Heart right ventricle (tissue), 16 donors: ENCODE measurements at regions not wholly inside any gene's neighbourhood (a gene's known extent, or its start where the extent isn't known, plus 50 kb on each side); places are given as distances from the start of the nearest gene placed in this dataset.

Experiments
- ATAC-seq, 8 donors: fragments of 200-7000 bp; cut with Tn5 transposase; one replicate each; pipeline ENCODE4 v1.9.1; 2020; ENCODE audit warnings: mild to moderate bottlenecking in 8 of 8, moderate library complexity in 8 of 8, moderate number of reproducible peaks in 1 of 8
- DNase-seq, 2 donors: peaks; one replicate each; pipeline ENCODE4 v3.0.0-alpha.2; 2020
- H3K27ac ChIP-seq, 10 donors: fragments of 200-600 bp; sonication (generic) in 2 of 10; one replicate each; pipeline versions ENCODE4 v1.5.0 to v1.8.0; 2020 to 2022; ENCODE audit warnings: mild to moderate bottlenecking in 3 of 10
- H3K27me3 ChIP-seq, 7 donors: fragments of 200-600 bp; one replicate each; pipeline ENCODE4 v1.8.0; 2021 to 2022; ENCODE audit warnings: mild to moderate bottlenecking in 2 of 7
- H3K36me3 ChIP-seq, 9 donors: fragments of 200-600 bp; sonication (generic) in 1 of 9; one replicate each; pipeline versions ENCODE4 v1.5.0 to v1.8.0; 2020 to 2022; ENCODE audit warnings: mild to moderate bottlenecking in 2 of 9
- H3K4me1 ChIP-seq, 9 donors: fragments of 200-600 bp; sonication (generic) in 1 of 9; one replicate each; pipeline versions ENCODE4 v1.5.0 to v1.8.0; 2020 to 2022; ENCODE audit warnings: mild to moderate bottlenecking in 4 of 9
- H3K4me3 ChIP-seq, 10 donors: fragments of 200-600 bp; sonication (generic) in 2 of 10; one replicate each; pipeline versions ENCODE4 v1.5.0 to v1.8.0; 2020 to 2022; ENCODE audit warnings: mild to moderate bottlenecking in 7 of 10, moderate library complexity in 2 of 10
- H3K9me3 ChIP-seq, 11 donors: fragments of 200-600 bp in 10 of 11; sonication (generic) in 2 of 11; one replicate each; pipeline versions ENCODE4 v1.5.0 to v1.8.0; 2013 to 2022; ENCODE audit warnings: mild to moderate bottlenecking in 2 of 11, control low read depth in 1 of 11, moderate library complexity in 1 of 11
- WGBS, 2 donors: extraction: QIAGEN DNeasy Blood & Tissue Kit; methylation state at CpG; one replicate each; pipeline ENCODE4 v1.1.7; 2013; ENCODE audit warnings: inconsistent platforms in 1 of 2; 5-methylcytosine and 5-hydroxymethylcytosine counted together
- intact Hi-C, 10 donors: fragments of 100-400 bp; cut with DNase I; formaldehyde crosslinking; loops; one replicate each; pipeline versions ENCODE4 v1.11.1 to v1.14.2; 2022
- TF ChIP-seq, protein P1 (sequence below), 9 donors: fragments of 200-600 bp; sonication (generic) in 2 of 9; IDR thresholded peaks; one replicate each; pipeline versions ENCODE4 v1.5.0 to v1.8.0; 2021 to 2022; ENCODE audit warnings: antibody characterized with exemption in 9 of 9, mild to moderate bottlenecking in 5 of 9, moderate library complexity in 1 of 9
- donor health status: Arrhythmogenic right ventricular cardiomyopathy.
- donor health status: ischemic (EF 13 %, LVEDD 7.1; RV severe dilation, severe dysfunction).
- donor health status: healthy with polysubstance abuse.
- donor health status: DM: no; HTN: yes; CAD: no.
- donor health status: DM: no; HTN: no; CAD: no.
- donor health status: ischemic (EF 25% LVEDD 6.9; RV normal size, moderate dysfunction).
- donor health status: ischemic (EF 25% LVEDD 5.7; RV mildly dilated, moderate dysfunction).
- donor health status: healthy.
- donor health status: DM: yes; HTN: yes; CAD: no.
- donor health status: Ischemic cardiomyopathy.
- donor health status: ischemic (EF 35%, LVEDD 5.7; RV mildly dilated, moderate dysfunction).
- donor health status: nonischemic (EF 11% LVEDD 7.7; RV severe dilation, severe dysfunction).
- donor health status: DM: yes; HTN: yes; CAD: no.
- donor health status: PGD.
- donor health status: ischemic (EF 29% LVEDD 5.4; RV normal size, mild dysfunction).
- donor health status: nonischemic (EF 23%, LVEDD 6.1; RV moderate dilation, normal function).

DNA sequence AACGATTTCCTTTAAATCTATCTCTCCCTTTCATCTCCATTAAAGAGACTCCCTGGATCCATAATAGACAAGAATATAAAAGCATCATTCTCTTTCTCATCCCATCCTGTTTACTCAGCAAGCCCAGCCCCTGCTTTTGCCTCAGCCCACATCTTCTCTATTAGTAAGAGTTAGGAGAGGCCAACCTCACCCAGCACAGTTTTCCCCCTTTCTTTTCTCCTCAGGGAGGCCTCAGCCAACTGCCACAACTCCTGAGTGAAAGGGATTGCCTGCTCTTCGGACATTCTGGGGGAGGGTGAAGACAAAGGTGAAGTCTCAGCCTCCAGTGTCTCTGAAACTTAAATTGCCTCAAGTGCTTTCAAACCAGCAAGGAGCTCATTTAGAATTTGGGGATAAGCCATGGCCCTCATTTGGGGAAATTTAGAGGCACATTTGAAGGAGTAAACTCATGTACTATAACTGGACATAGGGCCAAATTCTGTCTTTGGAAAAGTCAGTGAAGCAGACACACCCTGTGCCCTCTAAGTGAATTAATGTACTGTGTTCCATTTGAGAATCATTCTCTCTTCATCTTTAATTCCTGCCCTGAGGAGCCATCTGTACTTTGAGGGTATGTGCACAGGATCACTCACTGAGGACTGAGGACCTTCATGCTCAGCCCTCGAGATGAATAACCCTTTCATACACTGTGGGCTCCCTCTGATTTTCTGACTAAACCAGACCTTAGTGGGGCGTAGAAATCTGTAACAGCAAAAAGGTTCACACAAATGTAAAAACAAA lies 82.5 kb downstream of the SOX2 start:
- Histone ChIP-seq H3K9me3 (no peaks in the 10 kb centered on the region), H3K27ac (no peak overlapping the region), H3K4me1 (peaks cover 0 to 5% (median 0%) of the 10 kb centered on the region in 9 donors), H3K27me3 (peaks cover 0 to 4% (median 0%) of the 10 kb centered on the region in 7 donors), H3K36me3 (no peaks in the 10 kb centered on the region), H3K4me3 (no peak overlapping the region)
- 44 to 66% methylated on average over 4 of the region's 4 CpGs for WGBS, 2 donors
- TF ChIP-seq, protein P1, sequence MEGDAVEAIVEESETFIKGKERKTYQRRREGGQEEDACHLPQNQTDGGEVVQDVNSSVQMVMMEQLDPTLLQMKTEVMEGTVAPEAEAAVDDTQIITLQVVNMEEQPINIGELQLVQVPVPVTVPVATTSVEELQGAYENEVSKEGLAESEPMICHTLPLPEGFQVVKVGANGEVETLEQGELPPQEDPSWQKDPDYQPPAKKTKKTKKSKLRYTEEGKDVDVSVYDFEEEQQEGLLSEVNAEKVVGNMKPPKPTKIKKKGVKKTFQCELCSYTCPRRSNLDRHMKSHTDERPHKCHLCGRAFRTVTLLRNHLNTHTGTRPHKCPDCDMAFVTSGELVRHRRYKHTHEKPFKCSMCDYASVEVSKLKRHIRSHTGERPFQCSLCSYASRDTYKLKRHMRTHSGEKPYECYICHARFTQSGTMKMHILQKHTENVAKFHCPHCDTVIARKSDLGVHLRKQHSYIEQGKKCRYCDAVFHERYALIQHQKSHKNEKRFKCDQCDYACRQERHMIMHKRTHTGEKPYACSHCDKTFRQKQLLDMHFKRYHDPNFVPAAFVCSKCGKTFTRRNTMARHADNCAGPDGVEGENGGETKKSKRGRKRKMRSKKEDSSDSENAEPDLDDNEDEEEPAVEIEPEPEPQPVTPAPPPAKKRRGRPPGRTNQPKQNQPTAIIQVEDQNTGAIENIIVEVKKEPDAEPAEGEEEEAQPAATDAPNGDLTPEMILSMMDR (IDR thresholded peaks at IDR 0.05) = no peak
- intact Hi-C loops = no loop called here
- DNase-seq (no peak), ATAC-seq (no peak)

GRCh38 chr3:181796641-181797040 lies 84.9 kb downstream of the SOX2 start:
- intact Hi-C loops = no loop called here
- 77 to 80% methylated on average over 3 of the region's 3 CpGs for WGBS, 2 donors
- ATAC-seq = no peak

DNA sequence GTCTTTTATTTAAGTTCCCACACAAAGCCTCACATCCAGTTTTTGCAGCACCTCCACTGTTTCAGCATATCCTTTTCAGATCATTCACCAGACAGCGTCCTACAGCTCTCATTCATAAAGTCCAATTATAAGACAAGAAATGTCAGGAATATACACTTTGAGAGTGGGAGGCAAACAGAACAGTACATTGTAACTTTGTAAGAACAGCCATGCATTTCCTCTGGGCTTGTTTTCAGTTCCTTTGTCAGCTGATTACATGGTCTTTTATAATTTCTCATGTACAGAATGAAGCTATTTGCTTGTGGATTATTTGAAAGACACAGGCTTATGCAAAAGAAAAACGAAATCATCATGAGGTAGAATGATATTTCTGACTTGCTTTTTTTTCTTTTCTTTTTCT lies 85.7 kb downstream of the SOX2 start:
- no peaks in the 10 kb centered on the region for H3K4me1 ChIP-seq
- no peak overlapping the region for H3K4me3 ChIP-seq
- TF ChIP-seq, protein P1 (IDR thresholded peaks at IDR 0.05) = no peak
- H3K9me3 ChIP-seq = no peaks in the 10 kb centered on the region
- H3K36me3 ChIP-seq = no peaks in the 10 kb centered on the region
- intact Hi-C loops = no loop called here
- ATAC-seq (no peak), DNase-seq (no peak)
- 51 to 55% methylated on average over 2 of the region's 2 CpGs for WGBS, 2 donors
- no peak overlapping the region for H3K27ac ChIP-seq
- H3K27me3 ChIP-seq = peaks cover 0 to 4% (median 0%) of the 10 kb centered on the region in 7 donors

More at GRCh38 chr3:181796641-181797040, 84.9 kb downstream of the SOX2 start:
- TF ChIP-seq, protein P1 (IDR thresholded peaks at IDR 0.05) = no peak
- DNase-seq = no peak
- peaks cover 0 to 4% (median 0%) of the 10 kb centered on the region in 7 donors for H3K27me3 ChIP-seq
- H3K9me3 ChIP-seq = no peaks in the 10 kb centered on the region
- H3K4me3 ChIP-seq = no peak overlapping the region
- H3K27ac ChIP-seq = no peak overlapping the region
- H3K36me3 ChIP-seq = no peaks in the 10 kb centered on the region
- H3K4me1 ChIP-seq = no peaks in the 10 kb centered on the region

- TF ChIP-seq, protein P1 (IDR thresholded peaks at IDR 0.05) = no peak
- no peaks in the 10 kb centered on the region for H3K36me3 ChIP-seq
- no peak overlapping the region for H3K27ac ChIP-seq
- no peak for DNase-seq
- intact Hi-C loops = no loop called here
- no peak for ATAC-seq
- H3K9me3 ChIP-seq = no peaks in the 10 kb centered on the region
- no peak overlapping the region for H3K4me3 ChIP-seq
- H3K4me1 ChIP-seq = no peaks in the 10 kb centered on the region
- no peaks in the 10 kb centered on the region for H3K27me3 ChIP-seq
- WGBS, 2 donors = 84 to 90% methylated on average over 2 of the region's 2 CpGs
These were observed 94.0 kb downstream of the SOX2 start for GRCh38 chr3:181805703-181806102.
